Neural crest cell (in vitro differentiated cells): ENCODE measurements at regions not wholly inside any gene's neighbourhood (a gene's known extent, or its start where the extent isn't known, plus 50 kb on each side); places are given as distances from the start of the nearest gene placed in this dataset.
"Not testable (repeated sequence)": the region's sequence is repeated elsewhere in the genome, so short reads cannot be mapped to it uniquely, and the experiment has no call there.

Experiments
- DNase-seq: peaks from one replicate; pipeline ENCODE4 v3.0.0; 2021; ENCODE audit warnings: low read depth, mixed read lengths, low spot score
- H3K27ac Mint-ChIP-seq: one replicate; pipeline ENCODE4 v1.8.0; 2021; ENCODE audit warnings: mild to moderate bottlenecking, mixed read lengths; ENCODE audit not compliant: unreplicated experiment
- H3K27me3 Mint-ChIP-seq: 2 replicates; pipeline ENCODE4 v1.8.0; 2021; ENCODE audit warnings: low read depth, mild to moderate bottlenecking, mixed read lengths
- H3K36me3 Mint-ChIP-seq: 2 replicates; pipeline ENCODE4 v1.8.0; 2021; ENCODE audit warnings: low read depth, mild to moderate bottlenecking, mixed read lengths
- H3K4me1 Mint-ChIP-seq: 2 replicates; pipeline ENCODE4 v1.8.0; 2021; ENCODE audit warnings: mixed read lengths
- H3K4me3 Mint-ChIP-seq: one replicate; pipeline ENCODE4 v1.8.0; 2021; ENCODE audit warnings: mild to moderate bottlenecking, mixed read lengths
- H3K9me3 Mint-ChIP-seq: 2 replicates; pipeline ENCODE4 v1.8.0; 2021; ENCODE audit warnings: mixed read lengths
- TF ChIP-seq, protein P1 (sequence below): fragments of 200-600 bp; sonication (generic); conservative IDR thresholded peaks from 2 replicates; pipeline ENCODE4 v1.5.0; 2021; ENCODE audit warnings: antibody characterized with exemption, mild to moderate bottlenecking

DNA sequence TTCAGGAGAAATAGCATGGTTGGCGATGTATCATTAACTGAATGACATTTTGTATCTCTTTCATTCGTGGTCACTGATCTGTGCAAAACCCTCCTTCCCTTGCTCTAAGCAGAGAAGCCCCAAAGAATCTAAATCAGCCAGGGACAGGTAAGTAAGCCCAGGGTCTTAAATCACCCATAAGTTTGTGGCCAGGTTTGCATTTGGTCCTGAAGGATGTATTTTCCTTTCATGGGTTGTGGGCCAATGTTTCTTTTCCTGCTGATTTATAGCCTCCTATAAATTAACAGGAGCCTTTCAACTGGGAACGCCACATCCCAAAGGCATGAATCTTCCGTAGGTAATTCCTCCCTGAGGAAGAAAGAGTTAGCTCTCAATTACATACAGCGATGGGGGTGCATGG is 217.5 kb upstream of the TNC start:
- no peak for DNase-seq
- H3K27me3 Mint-ChIP-seq, result no peaks in the 10 kb centered on the region
- no peaks in the 10 kb centered on the region for H3K36me3 Mint-ChIP-seq
- TF ChIP-seq, protein P1, sequence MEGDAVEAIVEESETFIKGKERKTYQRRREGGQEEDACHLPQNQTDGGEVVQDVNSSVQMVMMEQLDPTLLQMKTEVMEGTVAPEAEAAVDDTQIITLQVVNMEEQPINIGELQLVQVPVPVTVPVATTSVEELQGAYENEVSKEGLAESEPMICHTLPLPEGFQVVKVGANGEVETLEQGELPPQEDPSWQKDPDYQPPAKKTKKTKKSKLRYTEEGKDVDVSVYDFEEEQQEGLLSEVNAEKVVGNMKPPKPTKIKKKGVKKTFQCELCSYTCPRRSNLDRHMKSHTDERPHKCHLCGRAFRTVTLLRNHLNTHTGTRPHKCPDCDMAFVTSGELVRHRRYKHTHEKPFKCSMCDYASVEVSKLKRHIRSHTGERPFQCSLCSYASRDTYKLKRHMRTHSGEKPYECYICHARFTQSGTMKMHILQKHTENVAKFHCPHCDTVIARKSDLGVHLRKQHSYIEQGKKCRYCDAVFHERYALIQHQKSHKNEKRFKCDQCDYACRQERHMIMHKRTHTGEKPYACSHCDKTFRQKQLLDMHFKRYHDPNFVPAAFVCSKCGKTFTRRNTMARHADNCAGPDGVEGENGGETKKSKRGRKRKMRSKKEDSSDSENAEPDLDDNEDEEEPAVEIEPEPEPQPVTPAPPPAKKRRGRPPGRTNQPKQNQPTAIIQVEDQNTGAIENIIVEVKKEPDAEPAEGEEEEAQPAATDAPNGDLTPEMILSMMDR, result no peak
- peaks cover 3% of the 10 kb centered on the region for H3K9me3 Mint-ChIP-seq
- H3K4me1 Mint-ChIP-seq, result no peaks in the 10 kb centered on the region
- no peak overlapping the region for H3K27ac Mint-ChIP-seq
- H3K4me3 Mint-ChIP-seq, result no peak overlapping the region

DNA sequence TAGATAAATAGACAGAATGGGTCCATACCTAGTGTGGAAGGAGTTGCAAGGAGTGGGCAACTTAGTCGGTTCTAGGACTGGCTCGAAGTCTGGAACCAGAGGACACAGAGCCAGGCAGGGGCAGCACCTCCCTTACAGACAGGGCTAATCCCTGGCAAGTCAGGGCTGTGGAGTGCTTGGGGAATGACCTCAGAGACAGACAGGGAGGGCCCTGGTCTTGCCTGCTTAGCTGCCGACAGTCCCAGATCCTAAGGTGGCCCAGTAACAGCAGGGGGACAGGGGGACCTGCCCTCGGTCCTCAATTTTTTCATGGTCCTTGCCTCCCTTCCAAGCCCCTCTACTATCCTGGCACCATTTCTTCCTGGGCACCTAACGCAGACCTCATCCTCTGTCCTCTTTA is 222.4 kb upstream of the TNC start:
- Mint-ChIP-seq H3K27ac (no peak overlapping the region), H3K4me3 (no peak overlapping the region), H3K4me1 (no peaks in the 10 kb centered on the region), H3K27me3 (peaks cover 6% of the 10 kb centered on the region), H3K9me3 (peaks cover 3% of the 10 kb centered on the region), H3K36me3 (no peaks in the 10 kb centered on the region)
- TF ChIP-seq, protein P1, result no peak
- no peak for DNase-seq

DNA sequence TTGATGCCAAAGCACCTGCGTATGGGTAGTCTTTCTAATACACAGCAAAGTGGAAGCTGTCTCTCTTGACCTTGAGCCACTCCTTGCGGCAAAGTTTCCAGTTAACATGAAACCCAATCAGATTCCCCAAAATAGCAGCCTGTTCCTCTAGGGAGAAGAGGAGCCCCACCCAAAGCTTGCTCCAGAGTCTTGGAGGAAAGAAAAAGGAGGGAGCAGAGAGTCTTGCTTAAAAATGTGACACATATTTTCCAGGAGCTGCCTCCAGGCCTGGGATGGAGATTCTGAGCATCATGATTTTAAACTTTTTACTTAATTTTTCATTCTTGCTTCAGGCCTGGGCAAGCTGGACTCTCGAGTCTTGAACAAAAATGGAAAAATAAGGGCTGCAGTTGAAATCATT is 223.5 kb upstream of the TNC start:
- Mint-ChIP-seq H3K27ac (no peak overlapping the region), H3K4me3 (no peak overlapping the region)
- DNase-seq, result no peak

DNA sequence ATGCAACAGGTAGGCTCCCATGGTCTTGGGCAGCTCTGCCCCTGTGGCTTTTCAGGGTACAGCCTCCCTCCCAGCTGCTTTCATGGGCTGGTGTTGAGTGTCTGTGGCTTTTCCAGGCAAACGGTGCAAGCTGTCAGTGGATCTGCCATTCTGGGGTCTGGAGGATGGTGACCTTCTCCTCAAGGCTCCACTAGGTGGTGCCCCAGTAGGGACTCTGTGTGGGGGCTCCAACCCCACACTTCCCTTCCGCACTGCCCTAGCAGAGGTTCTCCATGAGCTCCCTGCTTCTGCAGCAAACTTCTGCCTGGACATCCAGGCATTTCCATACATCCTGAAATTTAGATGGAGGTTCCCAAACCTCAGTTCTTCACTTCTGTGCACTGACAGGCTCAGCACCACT is 229.8 kb upstream of the TNC start:
- DNase-seq, H3K4me3 Mint-ChIP-seq, H3K36me3 Mint-ChIP-seq, H3K27ac Mint-ChIP-seq, H3K27me3 Mint-ChIP-seq, H3K9me3 Mint-ChIP-seq, H3K4me1 Mint-ChIP-seq: not testable (repeated sequence)

More for the DNA sequence above, 223.5 kb upstream of the TNC start:
- H3K27me3 Mint-ChIP-seq, result peaks cover 6% of the 10 kb centered on the region
- H3K4me1 Mint-ChIP-seq, result no peaks in the 10 kb centered on the region
- TF ChIP-seq, protein P1, result no peak
- H3K36me3 Mint-ChIP-seq, result no peaks in the 10 kb centered on the region
- peaks cover 3% of the 10 kb centered on the region for H3K9me3 Mint-ChIP-seq

DNA sequence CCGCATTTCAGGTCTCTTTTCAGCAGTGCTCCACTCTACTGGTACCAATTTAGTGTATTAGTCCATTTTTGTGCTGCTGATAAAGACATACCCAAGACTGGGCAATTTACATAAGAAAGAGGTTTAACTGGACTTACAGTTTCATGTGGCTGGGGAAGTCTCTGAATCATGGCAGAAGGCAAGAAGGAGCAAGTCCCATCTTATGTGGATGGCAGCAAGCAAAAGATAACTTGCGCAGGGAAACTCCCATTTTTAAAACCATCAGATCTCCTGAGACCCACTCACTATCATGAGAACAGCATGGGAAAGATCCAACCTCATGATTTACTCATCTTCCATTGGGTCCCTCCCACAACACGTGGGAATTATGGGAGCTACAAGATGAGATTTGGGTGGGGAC is 231.0 kb upstream of the TNC start:
- not testable (repeated sequence) for H3K27me3 Mint-ChIP-seq, H3K9me3 Mint-ChIP-seq, H3K4me1 Mint-ChIP-seq, H3K4me3 Mint-ChIP-seq, DNase-seq, H3K27ac Mint-ChIP-seq, H3K36me3 Mint-ChIP-seq

DNA sequence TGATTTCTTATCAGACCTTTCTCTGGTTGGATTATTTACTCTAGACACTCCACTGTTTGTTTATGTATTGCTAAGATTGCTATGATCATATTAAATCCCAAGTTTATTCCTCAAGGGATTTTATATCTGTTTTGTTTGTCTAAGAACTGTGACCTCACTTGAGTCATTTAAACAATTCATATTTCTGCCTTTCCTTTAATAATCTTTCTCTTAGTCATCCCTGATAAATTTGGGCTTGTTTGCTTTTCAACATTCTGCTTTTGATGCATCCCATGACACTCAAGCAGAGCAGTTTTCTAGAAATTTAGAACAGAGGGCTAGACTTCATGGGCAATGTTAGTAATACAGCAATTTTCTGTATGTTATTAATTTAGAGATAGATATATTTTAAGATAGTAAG is 231.6 kb upstream of the TNC start:
- Mint-ChIP-seq H3K4me1 (no peaks in the 10 kb centered on the region), H3K27ac (no peak overlapping the region), H3K36me3 (no peaks in the 10 kb centered on the region), H3K4me3 (no peak overlapping the region), H3K27me3 (no peaks in the 10 kb centered on the region), H3K9me3 (peaks cover 5% of the 10 kb centered on the region)
- no peak for DNase-seq
- TF ChIP-seq, protein P1, result no peak

DNA sequence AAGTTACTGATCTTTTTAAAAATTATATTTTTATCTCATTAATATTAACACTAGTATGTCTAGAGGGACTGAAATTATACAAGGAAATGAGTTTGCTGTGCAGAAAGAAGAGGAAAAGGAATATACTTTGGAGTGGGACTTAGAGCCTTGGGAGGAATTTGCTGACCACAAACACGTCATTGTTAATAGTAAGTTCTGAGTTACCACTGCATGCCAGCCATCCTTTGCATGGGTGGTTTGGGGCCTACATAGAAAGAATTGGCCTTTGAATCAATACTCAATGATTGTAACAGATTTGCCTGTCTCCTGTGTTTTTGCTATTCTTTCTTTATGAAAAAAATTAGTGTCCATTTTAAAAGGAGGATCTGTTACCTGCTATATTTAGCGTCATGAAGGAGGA is 232.6 kb upstream of the TNC start:
- TF ChIP-seq, protein P1, result no peak
- DNase-seq, result no peak
- H3K4me3 Mint-ChIP-seq, result no peak overlapping the region
- no peaks in the 10 kb centered on the region for H3K36me3 Mint-ChIP-seq
- H3K27me3 Mint-ChIP-seq, result no peaks in the 10 kb centered on the region
- no peak overlapping the region for H3K27ac Mint-ChIP-seq
- peaks cover 5% of the 10 kb centered on the region for H3K9me3 Mint-ChIP-seq
- no peaks in the 10 kb centered on the region for H3K4me1 Mint-ChIP-seq
